ENCODE measurements at regions not wholly inside any gene's neighbourhood (a gene's known extent, or its start where the extent isn't known, plus 50 kb on each side); places are given as distances from the start of the nearest gene placed in this dataset.
"Not testable (repeated sequence)": the region's sequence is repeated elsewhere in the genome, so short reads cannot be mapped to it uniquely, and the experiment has no call there.

- Mint-ChIP-seq H3K27me3 (ENCODE audit: unreplicated experiment) (peaks cover 2% of the 10 kb centered on the region), H3K36me3 (ENCODE audit: unreplicated experiment) (no peaks in the 10 kb centered on the region), H3K9me3 (ENCODE audit: unreplicated experiment) (peaks cover 2% of the 10 kb centered on the region), H3K4me1 (ENCODE audit: low read depth, unreplicated experiment) (no peaks in the 10 kb centered on the region), H3K27ac (ENCODE audit: unreplicated experiment) (no peak overlapping the region), H3K4me3 (ENCODE audit: unreplicated experiment) (no peak overlapping the region)
- no peak for DNase-seq
- TF ChIP-seq CTCF (IDR thresholded peaks at IDR 0.05; ENCODE audit: partially characterized antibody, unreplicated experiment) = no peak
These were observed 315.3 kb downstream of the TYW1 start for GRCh38 chr7:67311901-67312300.

GRCh38 chr7:67313213-67313612 is 316.6 kb downstream of the TYW1 start:
- H3K27ac Mint-ChIP-seq (ENCODE audit: unreplicated experiment) = peak overlapping the region; percentile 19
- DNase-seq = no peak
- H3K27me3 Mint-ChIP-seq (ENCODE audit: unreplicated experiment) = peaks cover 2% of the 10 kb centered on the region
- H3K9me3 Mint-ChIP-seq (ENCODE audit: unreplicated experiment) = no peaks in the 10 kb centered on the region
- H3K36me3 Mint-ChIP-seq (ENCODE audit: unreplicated experiment) = no peaks in the 10 kb centered on the region
- H3K4me3 Mint-ChIP-seq (ENCODE audit: unreplicated experiment) = no peak overlapping the region
- H3K4me1 Mint-ChIP-seq (ENCODE audit: low read depth, unreplicated experiment) = no peaks in the 10 kb centered on the region
- no peak for TF ChIP-seq CTCF (IDR thresholded peaks at IDR 0.05; ENCODE audit: partially characterized antibody, unreplicated experiment)

DNA sequence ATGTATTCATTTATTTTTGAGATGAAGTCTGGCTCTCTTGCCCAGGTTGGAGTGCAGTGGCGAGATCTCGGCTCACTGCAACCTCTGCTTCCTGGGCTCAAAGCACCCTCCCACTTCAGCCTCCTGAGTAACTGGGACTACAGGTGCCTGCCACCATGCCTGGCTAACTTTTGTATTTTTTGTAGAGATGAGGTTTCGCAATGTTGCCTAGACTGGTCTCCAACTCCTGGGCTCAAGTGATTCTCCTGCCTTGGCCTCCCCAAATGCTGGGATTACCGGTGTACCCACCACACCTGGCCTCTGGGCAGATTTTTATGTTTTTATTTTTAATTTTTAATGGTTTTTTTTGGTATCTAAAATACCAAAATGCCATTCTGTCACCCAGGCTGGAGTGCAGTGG is 320.3 kb downstream of the TYW1 start:
- H3K4me3 Mint-ChIP-seq (ENCODE audit: unreplicated experiment); DNase-seq; H3K27me3 Mint-ChIP-seq (ENCODE audit: unreplicated experiment); H3K4me1 Mint-ChIP-seq (ENCODE audit: low read depth, unreplicated experiment); H3K27ac Mint-ChIP-seq (ENCODE audit: unreplicated experiment); H3K36me3 Mint-ChIP-seq (ENCODE audit: unreplicated experiment); H3K9me3 Mint-ChIP-seq (ENCODE audit: unreplicated experiment): not testable (repeated sequence)

DNA sequence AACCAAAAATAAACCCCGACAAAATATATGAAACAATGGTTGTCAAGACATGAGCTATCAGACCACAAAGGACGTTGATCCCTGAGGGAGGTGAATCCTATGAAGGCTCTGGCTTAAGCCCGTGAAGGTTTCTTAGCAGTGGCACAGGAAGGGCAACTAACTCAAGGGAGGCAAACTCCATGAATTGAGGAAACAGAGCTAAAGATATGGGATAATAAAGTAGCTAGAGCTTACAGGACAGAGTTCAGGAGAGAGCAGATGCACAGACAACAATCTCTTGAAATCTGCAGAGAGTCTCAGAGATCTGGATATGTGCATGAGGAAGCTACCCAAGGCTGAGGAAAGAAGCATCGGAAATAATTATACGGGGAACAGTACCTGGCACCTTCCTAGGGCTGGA is 331.6 kb downstream of the TYW1 start:
- H3K9me3 Mint-ChIP-seq (ENCODE audit: unreplicated experiment); H3K4me1 Mint-ChIP-seq (ENCODE audit: low read depth, unreplicated experiment); DNase-seq; H3K27me3 Mint-ChIP-seq (ENCODE audit: unreplicated experiment); H3K4me3 Mint-ChIP-seq (ENCODE audit: unreplicated experiment); H3K36me3 Mint-ChIP-seq (ENCODE audit: unreplicated experiment); H3K27ac Mint-ChIP-seq (ENCODE audit: unreplicated experiment): not testable (repeated sequence)

DNA sequence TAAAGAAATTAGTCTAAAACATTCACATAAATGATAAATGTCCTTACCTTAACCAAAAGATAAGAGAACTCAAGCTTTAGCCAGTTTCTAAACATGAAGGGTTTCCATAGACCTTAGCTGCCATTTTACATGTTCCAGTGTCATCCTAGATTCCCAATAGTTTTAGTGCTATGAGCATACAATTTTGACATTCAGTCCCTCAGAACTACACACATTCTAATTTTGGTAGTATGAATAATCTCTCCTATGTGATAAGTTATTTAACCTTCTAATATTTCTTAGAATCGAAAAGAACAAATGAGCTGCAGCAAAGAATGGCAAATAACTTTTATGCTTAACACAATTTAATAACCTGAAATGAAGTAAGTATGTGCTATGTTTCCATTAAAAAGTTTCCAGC is 338.5 kb downstream of the TYW1 start:
- H3K36me3 Mint-ChIP-seq (ENCODE audit: unreplicated experiment); H3K4me3 Mint-ChIP-seq (ENCODE audit: unreplicated experiment); H3K9me3 Mint-ChIP-seq (ENCODE audit: unreplicated experiment); H3K27ac Mint-ChIP-seq (ENCODE audit: unreplicated experiment); H3K27me3 Mint-ChIP-seq (ENCODE audit: unreplicated experiment); H3K4me1 Mint-ChIP-seq (ENCODE audit: low read depth, unreplicated experiment); DNase-seq: not testable (repeated sequence)

DNA sequence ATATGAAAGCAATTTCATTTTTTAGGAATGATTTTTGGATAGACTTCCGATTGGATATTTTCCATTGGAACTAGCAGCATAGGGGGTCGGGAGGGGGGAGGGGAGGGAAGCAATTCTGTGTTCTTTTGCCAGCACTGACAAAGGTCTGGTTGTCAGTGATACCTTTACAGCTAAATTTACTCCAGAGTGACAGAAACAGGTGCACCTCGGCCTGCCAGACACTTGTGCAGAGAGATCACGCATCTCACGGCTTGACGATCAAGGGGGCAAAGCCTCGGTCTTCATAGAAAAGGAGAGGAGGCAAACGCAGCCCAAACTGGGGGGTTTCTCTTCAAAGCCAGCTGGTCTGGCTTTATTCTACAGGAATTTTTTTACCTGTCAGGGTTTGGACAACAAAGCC is 339.0 kb downstream of the TYW1 start:
- not testable (repeated sequence) for DNase-seq; H3K4me1 Mint-ChIP-seq (ENCODE audit: low read depth, unreplicated experiment)

DNA sequence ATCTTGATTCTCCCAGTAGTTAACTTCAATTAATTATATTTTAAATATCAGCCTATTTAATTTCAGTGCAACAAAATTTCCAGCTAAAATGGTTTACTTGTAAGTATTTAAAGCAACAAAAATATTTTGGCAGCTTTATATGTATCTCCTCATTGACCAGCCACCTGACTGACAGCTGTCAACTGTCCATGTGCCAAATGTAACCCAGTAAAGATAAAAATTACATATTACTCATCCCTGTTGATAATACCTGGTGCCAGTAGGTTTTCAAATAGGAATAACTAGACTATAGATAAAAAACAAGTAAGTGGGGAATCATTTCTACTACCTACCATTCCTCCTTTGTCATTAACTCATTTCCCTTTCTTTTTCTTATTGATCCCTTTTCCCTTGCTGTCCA is 341.9 kb downstream of the TYW1 start:
- not testable (repeated sequence) for H3K4me3 Mint-ChIP-seq (ENCODE audit: unreplicated experiment); H3K27me3 Mint-ChIP-seq (ENCODE audit: unreplicated experiment)

More for the DNA sequence above, 339.0 kb downstream of the TYW1 start:
- not testable (repeated sequence) for H3K9me3 Mint-ChIP-seq (ENCODE audit: unreplicated experiment); H3K36me3 Mint-ChIP-seq (ENCODE audit: unreplicated experiment); H3K4me3 Mint-ChIP-seq (ENCODE audit: unreplicated experiment); H3K27ac Mint-ChIP-seq (ENCODE audit: unreplicated experiment); H3K27me3 Mint-ChIP-seq (ENCODE audit: unreplicated experiment)

More for the DNA sequence above, 341.9 kb downstream of the TYW1 start:
- H3K36me3 Mint-ChIP-seq (ENCODE audit: unreplicated experiment); DNase-seq; H3K4me1 Mint-ChIP-seq (ENCODE audit: low read depth, unreplicated experiment); H3K9me3 Mint-ChIP-seq (ENCODE audit: unreplicated experiment); H3K27ac Mint-ChIP-seq (ENCODE audit: unreplicated experiment): not testable (repeated sequence)
